GM23338 (cell line): ENCODE measurements at regions not wholly inside any gene's neighbourhood (a gene's known extent, or its start where the extent isn't known, plus 50 kb on each side); places are given as distances from the start of the nearest gene placed in this dataset.

Experiments
- ATAC-seq: fragments of 200-7000 bp; cut with Tn5 transposase; 3 replicates; pipeline ENCODE4 v1.9.1; 2020
- DNase-seq: peaks from one replicate; pipeline ENCODE4 v3.0.0-alpha.2; 2015; ENCODE audit warnings: low spot score
- H2AFZ ChIP-seq: fragments of 200-600 bp; sonication (generic); 2 replicates; pipeline ENCODE4 v1.8.0; 2016; ENCODE audit warnings: antibody characterized with exemption, mild to moderate bottlenecking, moderate library complexity
- H3F3A ChIP-seq: fragments of 200-600 bp; sonication (generic); replicated peaks from 2 replicates; pipeline ENCODE4 v1.8.0; 2017; ENCODE audit warnings: antibody characterized with exemption, mixed run types, low read depth
- H3K27ac ChIP-seq: fragments of 200-600 bp; sonication (generic); 2 replicates; pipeline ENCODE4 v1.6.1; 2016; ENCODE audit warnings: low read depth
- H3K27me3 ChIP-seq: fragments of 200-600 bp; sonication (generic); 2 replicates; pipeline ENCODE4 v1.8.0; 2016; ENCODE audit warnings: mild to moderate bottlenecking, mixed run types, moderate library complexity; ENCODE audit not compliant: insufficient read depth
- H3K36me3 ChIP-seq: fragments of 200-600 bp; sonication (generic); 2 replicates; pipeline ENCODE4 v1.8.0; 2016; ENCODE audit warnings: mild to moderate bottlenecking; ENCODE audit not compliant: insufficient read depth
- H3K4me1 ChIP-seq: fragments of 200-600 bp; sonication (generic); 2 replicates; pipeline ENCODE4 v1.8.0; 2016; ENCODE audit warnings: mild to moderate bottlenecking, moderate library complexity; ENCODE audit not compliant: insufficient read depth
- H3K4me2 ChIP-seq: fragments of 200-600 bp; sonication (generic); 2 replicates; pipeline ENCODE4 v1.7.1; 2017; ENCODE audit warnings: mixed run types
- H3K4me3 ChIP-seq: fragments of 200-600 bp; sonication (generic); 2 replicates; pipeline ENCODE4 v1.6.1; 2016; ENCODE audit warnings: mixed run types
- H3K79me2 ChIP-seq: fragments of 200-600 bp; sonication (generic); replicated peaks from 2 replicates; pipeline ENCODE4 v1.8.0; 2017; ENCODE audit warnings: mild to moderate bottlenecking; ENCODE audit not compliant: insufficient read depth
- H3K9me2 ChIP-seq: fragments of 200-600 bp; sonication (generic); 2 replicates; pipeline ENCODE4 v1.8.0; 2017; ENCODE audit not compliant: insufficient read depth
- H4K20me1 ChIP-seq: fragments of 200-600 bp; sonication (generic); replicated peaks from 2 replicates; pipeline ENCODE4 v1.8.0; 2017; ENCODE audit warnings: mild to moderate bottlenecking; ENCODE audit not compliant: insufficient read depth
- H3K27ac Mint-ChIP-seq: 2 replicates; pipeline ENCODE4 v1.8.0; 2020; ENCODE audit warnings: inconsistent platforms, mild to moderate bottlenecking, moderate library complexity, mixed read lengths
- H3K27me3 Mint-ChIP-seq: 3 replicates; pipeline ENCODE4 v1.8.0; 2022; ENCODE audit warnings: low read depth, mild to moderate bottlenecking, moderate library complexity, mixed read lengths, inconsistent platforms; ENCODE audit not compliant: insufficient read depth, poor library complexity
- H3K36me3 Mint-ChIP-seq: 3 replicates; pipeline ENCODE4 v1.8.0; 2021; ENCODE audit warnings: low read depth, mild to moderate bottlenecking, inconsistent platforms, moderate library complexity, mixed read lengths
- H3K4me1 Mint-ChIP-seq: 3 replicates; pipeline ENCODE4 v1.8.0; 2020; ENCODE audit warnings: mild to moderate bottlenecking, inconsistent platforms, mixed read lengths
- H3K4me3 Mint-ChIP-seq: 3 replicates; pipeline ENCODE4 v1.8.0; 2021; ENCODE audit warnings: moderate library complexity, mild to moderate bottlenecking, inconsistent platforms, mixed read lengths
- H3K9me3 Mint-ChIP-seq: 3 replicates; pipeline ENCODE4 v1.8.0; 2020; ENCODE audit warnings: moderate library complexity, mild to moderate bottlenecking, inconsistent platforms, mixed read lengths
- CREB1 ChIP-seq: fragments of 250-450 bp; sonication (Bioruptor Pico); IDR thresholded peaks from 2 replicates; pipeline ENCODE4 v1.5.0; 2020; ENCODE audit warnings: low read depth, mild to moderate bottlenecking, moderate library complexity
- EZH2 ChIP-seq: fragments of 200-600 bp; sonication (generic); IDR thresholded peaks from one replicate; pipeline ENCODE4 v1.8.0; 2017; ENCODE audit warnings: antibody characterized with exemption, mild to moderate bottlenecking, low read depth; ENCODE audit not compliant: unreplicated experiment
- JUNB ChIP-seq: IDR thresholded peaks from one replicate; pipeline ENCODE4 v1.6.1; 2016; ENCODE audit warnings: antibody characterized with exemption; ENCODE audit not compliant: unreplicated experiment
- NANOG ChIP-seq: IDR thresholded peaks from 2 replicates; pipeline ENCODE4 v1.6.1; 2016; ENCODE audit warnings: antibody characterized with exemption, borderline replicate concordance
- REST ChIP-seq: IDR thresholded peaks from one replicate; pipeline ENCODE4 v1.6.1; 2018; ENCODE audit warnings: antibody characterized with exemption; ENCODE audit not compliant: unreplicated experiment
- STAT1 ChIP-seq: IDR thresholded peaks from one replicate; pipeline ENCODE4 v1.6.1; 2016; ENCODE audit warnings: antibody characterized with exemption; ENCODE audit not compliant: unreplicated experiment
- ZNF114 ChIP-seq: fragments of 250-450 bp; sonication (Bioruptor Pico); IDR thresholded peaks from 2 replicates; pipeline ENCODE4 v1.5.0; 2020; ENCODE audit warnings: mild to moderate bottlenecking, moderate library complexity
- ZNF331 ChIP-seq: fragments of 250-450 bp; sonication (Bioruptor Pico); IDR thresholded peaks from 2 replicates; pipeline ENCODE4 v1.5.0; 2020; ENCODE audit warnings: low read depth, mild to moderate bottlenecking, moderate library complexity
- ZNF462 ChIP-seq: fragments of 250-450 bp; sonication (Bioruptor Pico); IDR thresholded peaks from 2 replicates; pipeline ENCODE4 v1.5.0; 2020; ENCODE audit warnings: mild to moderate bottlenecking, moderate library complexity
- TF ChIP-seq, protein P1 (sequence below): IDR thresholded peaks from 2 replicates; pipeline ENCODE4 v1.6.1; 2016; ENCODE audit warnings: antibody characterized with exemption
- TF ChIP-seq, protein P2 (sequence below), 2 experiments: fragments of 200-600 bp in 1 of 2; sonication (generic) in 1 of 2; conservative IDR thresholded peaks; 2 replicates each; pipeline versions ENCODE4 v1.5.1 to v1.6.1; 2016 to 2017; ENCODE audit warnings: antibody characterized with exemption in 2 of 2, low read depth in 2 of 2, mild to moderate bottlenecking in 2 of 2, moderate library complexity in 1 of 2

- H3K4me1 ChIP-seq = no peaks in the 10 kb centered on the region
- Mint-ChIP-seq H3K36me3 (no peaks in the 10 kb centered on the region), H3K9me3 (no peaks in the 10 kb centered on the region)
Observed at GRCh38 chr7:17155529-17155928, 142.9 kb upstream of the AHR start.

More at GRCh38 chr7:17155529-17155928, 142.9 kb upstream of the AHR start:
- H3K27ac Mint-ChIP-seq = no peak overlapping the region
- TF ChIP-seq, protein P1, sequence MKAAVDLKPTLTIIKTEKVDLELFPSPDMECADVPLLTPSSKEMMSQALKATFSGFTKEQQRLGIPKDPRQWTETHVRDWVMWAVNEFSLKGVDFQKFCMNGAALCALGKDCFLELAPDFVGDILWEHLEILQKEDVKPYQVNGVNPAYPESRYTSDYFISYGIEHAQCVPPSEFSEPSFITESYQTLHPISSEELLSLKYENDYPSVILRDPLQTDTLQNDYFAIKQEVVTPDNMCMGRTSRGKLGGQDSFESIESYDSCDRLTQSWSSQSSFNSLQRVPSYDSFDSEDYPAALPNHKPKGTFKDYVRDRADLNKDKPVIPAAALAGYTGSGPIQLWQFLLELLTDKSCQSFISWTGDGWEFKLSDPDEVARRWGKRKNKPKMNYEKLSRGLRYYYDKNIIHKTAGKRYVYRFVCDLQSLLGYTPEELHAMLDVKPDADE = no peak
- TF ChIP-seq NANOG (no peak), REST (no peak), ZNF462 (CRISPR knock-in tag) (no peak), ZNF331 (no peak), ZNF114 (no peak), STAT1 (no peak), JUNB (no peak), CREB1 (CRISPR knock-in tag) (no peak), EZH2 (no peak)
- TF ChIP-seq, protein P2, sequence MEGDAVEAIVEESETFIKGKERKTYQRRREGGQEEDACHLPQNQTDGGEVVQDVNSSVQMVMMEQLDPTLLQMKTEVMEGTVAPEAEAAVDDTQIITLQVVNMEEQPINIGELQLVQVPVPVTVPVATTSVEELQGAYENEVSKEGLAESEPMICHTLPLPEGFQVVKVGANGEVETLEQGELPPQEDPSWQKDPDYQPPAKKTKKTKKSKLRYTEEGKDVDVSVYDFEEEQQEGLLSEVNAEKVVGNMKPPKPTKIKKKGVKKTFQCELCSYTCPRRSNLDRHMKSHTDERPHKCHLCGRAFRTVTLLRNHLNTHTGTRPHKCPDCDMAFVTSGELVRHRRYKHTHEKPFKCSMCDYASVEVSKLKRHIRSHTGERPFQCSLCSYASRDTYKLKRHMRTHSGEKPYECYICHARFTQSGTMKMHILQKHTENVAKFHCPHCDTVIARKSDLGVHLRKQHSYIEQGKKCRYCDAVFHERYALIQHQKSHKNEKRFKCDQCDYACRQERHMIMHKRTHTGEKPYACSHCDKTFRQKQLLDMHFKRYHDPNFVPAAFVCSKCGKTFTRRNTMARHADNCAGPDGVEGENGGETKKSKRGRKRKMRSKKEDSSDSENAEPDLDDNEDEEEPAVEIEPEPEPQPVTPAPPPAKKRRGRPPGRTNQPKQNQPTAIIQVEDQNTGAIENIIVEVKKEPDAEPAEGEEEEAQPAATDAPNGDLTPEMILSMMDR (conservative IDR thresholded peaks at IDR 0.05; ENCODE audit: low read depth in 2 of 2) = no peak
- Histone ChIP-seq H3K36me3 (no peaks in the 10 kb centered on the region), H3K27ac (no peak overlapping the region), H3K9me2 (no peaks in the 10 kb centered on the region), H3K4me3 (no peak overlapping the region), H3F3A (no peaks in the 10 kb centered on the region), H3K4me2 (no peak overlapping the region), H3K27me3 (no peaks in the 10 kb centered on the region), H4K20me1 (no peaks in the 10 kb centered on the region), H2AFZ (no peak overlapping the region), H3K79me2 (no peaks in the 10 kb centered on the region)
- no peak for DNase-seq
- no peaks in the 10 kb centered on the region for H3K27me3 Mint-ChIP-seq
- no peak overlapping the region for H3K4me3 Mint-ChIP-seq
- H3K4me1 Mint-ChIP-seq = no peaks in the 10 kb centered on the region
- ATAC-seq = no peak
